ENCODE measurements at regions not wholly inside any gene's neighbourhood (a gene's known extent, or its start where the extent isn't known, plus 50 kb on each side); places are given as distances from the start of the nearest gene placed in this dataset.

DNA sequence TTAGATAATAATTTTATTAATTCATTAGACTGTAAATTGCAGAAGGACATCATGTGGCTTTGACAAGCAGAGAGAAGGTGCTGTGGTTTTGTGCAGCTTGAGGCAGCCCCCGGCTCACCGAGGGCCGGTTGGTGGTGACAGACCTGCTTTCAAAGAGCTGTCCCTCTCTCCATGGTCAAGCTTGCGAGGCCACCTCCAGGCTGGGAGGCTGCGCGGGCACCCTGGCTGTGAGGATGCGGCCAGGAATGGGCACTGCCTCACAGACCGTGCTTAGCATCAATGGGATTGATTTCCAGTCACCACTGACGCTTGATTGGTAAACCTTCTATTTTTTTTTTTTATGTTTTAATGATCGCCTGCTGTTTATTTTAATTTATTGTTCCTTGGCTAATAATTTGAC is 690.9 kb downstream of the GALR1 start:
- DNase-seq: no peak

DNA sequence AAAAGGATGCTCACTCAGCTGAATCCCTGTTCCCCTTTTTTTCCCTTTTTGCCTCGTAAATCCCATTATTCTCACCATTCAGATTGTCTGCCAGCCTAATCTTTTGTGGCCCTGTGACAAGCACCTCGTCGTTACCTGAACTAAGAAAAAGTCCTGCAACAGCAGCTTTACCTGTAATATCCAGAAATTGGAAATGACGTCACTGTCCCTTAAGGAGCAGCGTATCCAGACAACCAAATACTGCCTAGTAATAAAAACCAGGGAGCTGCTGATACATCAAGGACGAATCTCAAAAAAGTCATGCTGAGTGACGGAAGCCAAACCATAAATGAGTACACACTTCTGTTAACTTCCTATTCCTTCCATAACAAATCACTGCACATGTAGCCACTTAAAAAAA is 694.9 kb downstream of the GALR1 start:
- DNase-seq: no peak

DNA sequence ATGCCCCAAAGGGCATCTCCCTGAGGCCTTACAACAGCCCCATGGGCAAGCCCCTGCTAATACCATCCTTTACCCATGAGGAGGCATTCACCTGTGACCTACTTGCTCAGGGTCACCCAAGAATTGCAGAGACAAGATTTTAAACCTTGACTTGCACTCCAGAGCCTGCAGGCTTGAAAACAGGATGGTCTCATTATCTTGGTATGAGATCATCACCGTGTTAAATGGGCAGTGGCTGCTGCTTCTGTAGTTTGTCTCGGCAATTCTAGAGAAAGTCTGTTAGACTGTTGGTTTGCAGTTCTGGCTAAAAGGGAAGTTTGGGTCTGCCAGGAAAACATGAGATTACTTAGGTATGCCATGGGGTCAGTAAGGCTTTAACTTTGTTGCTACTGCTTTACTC is 698.9 kb downstream of the GALR1 start:
- no peak for DNase-seq

DNA sequence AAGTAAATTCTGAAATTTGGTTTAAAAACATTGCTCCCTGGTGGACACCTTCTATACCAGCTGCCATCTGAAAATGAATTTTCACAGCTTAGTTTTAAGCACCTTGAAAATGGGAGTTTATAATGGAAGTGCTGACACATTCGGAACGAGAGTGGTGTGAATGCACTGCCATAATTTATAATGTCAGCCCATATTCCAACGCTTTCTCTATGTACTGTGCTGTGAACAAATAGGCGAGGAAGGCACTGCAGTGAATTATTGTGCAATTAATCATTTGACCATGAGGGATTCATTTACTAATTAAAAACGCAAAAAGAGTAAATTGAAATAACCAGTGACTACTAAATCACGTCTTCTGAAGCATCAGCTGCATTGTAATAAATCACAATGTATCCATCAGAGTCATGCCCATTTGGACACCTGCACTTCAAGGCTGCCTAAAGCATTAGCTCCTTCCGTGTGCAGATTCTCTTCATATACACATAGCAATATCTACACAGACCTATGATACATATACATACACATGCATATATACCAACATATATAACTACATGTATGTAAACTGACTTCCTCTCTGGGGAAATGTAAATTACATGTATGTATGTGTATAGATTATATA is 699.8 kb downstream of the GALR1 start:
- no peak for DNase-seq

DNA sequence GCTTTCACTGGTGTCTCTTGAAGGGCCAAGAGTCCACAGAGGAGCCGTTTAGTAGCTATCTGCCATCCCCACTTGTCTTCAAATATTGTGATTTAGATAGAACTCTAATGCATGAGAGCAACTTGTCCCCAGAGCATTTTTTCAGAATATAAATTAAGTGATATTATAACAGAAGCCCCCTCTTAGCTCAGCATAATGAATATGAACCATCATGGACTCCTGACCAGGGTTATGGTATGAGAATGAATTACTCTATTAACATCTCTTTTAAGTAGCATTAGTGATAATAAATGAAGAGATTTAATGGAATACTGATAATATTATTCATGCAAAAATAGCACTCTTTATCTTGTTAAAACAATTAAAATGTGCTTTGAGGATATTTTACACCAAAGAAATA is 709.6 kb downstream of the GALR1 start:
- DNase-seq: no peak

DNA sequence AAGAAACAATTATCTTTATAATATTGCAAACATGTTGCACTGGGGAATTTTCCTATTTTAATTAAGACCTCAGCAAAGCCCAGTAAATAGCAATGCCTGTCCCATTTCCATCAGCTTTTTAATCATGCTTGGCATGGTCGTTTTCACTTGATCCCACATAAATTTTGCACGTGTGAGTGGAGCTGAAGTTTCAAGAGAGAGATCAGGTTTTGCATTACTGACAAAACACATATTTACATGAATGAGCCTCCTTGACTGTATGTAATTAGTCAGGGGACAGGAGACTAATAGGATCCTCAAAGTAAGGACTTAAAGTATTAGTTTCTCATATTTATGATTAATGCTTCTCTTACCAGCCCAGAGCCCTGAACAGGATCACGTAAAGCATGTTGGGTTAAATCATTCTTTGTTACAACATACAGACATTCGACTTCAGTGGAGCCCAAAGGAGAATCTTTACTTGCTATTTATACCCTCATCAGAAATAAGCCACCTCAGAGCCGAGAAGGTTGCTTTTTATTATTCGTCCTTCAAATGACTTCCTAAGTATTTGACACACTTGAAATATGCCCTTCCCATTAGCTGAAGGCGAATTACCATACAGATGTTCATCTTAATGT is 711.3 kb downstream of the GALR1 start:
- no peak for DNase-seq

DNA sequence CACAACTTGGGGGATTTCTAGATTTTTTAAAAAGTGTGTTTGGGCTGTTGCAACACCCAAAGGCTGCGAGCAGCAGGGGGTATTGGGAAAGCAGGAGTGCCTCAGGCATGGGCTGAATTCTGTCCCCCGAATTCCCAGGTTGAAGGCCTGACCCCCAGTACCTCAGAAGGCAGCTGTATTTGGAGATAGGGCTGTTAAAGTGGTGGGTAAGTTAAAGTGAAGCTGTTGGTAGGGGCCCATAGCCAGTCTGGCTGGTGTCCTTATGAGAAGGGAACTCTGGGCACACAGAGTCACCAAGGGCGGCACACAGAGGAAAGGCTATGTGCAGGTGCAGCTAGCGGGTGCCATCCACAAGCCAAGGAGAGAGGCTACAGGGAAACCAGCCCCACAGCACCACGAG is 717.4 kb downstream of the GALR1 start:
- DNase-seq: no peak

DNA sequence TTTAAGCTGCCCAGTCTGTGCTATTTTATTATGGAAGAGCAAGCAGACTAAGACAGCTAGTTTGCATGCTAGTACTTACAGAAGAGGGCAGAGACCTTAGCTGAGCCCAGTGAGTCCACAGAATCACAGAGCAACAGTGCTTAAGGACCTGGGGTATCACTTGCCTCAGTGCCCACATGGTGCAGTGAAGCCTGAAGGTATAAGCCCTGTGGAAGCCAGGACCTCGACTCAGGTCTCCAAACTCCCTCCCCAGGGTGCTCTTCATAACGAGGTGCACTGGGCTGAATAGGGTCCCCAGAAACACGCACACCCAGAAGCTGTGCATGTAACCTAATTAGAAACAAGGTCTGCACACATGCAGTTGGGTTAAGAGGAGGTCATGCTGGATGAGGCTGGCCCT is 718.1 kb downstream of the GALR1 start:
- DNase-seq: no peak

DNA sequence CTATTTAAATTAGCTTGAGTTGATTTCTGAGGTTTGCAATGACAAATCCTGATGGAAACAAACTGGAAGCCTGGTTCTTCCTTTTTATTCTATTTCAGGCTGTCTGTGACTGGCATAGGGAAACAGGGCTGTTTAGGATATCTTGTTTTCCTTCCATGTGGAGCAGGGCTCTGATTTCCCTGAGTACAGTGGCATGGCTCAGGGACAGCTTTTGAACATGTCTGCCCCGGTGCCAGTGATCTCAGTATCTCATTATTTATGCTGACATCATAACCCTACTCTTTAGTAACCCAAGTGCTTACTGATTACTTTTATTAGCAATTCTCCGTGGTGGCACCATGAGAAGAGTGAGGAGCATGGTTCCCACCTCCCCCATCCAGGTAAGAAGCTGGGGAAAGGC is 720.3 kb downstream of the GALR1 start:
- no peak for DNase-seq

DNA sequence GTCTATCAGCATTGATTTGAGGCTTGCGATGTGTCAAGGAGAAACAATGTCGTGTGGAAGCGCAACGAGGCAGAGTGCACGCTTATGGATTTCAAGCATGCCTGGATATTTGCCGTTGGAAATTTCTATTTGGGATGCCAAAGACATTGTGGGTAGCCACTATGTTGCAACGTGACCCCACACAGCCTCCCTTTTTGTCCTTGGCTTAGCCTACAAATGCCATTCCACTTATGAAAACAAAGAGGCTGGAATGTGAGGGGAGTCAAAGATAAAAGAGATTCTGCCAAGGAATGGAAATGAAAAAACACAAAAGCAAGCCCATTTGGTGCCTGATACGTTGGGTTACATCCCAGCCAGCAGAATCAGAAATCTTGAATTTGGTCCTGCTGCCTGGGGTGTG is 721.2 kb downstream of the GALR1 start:
- DNase-seq: no peak

DNA sequence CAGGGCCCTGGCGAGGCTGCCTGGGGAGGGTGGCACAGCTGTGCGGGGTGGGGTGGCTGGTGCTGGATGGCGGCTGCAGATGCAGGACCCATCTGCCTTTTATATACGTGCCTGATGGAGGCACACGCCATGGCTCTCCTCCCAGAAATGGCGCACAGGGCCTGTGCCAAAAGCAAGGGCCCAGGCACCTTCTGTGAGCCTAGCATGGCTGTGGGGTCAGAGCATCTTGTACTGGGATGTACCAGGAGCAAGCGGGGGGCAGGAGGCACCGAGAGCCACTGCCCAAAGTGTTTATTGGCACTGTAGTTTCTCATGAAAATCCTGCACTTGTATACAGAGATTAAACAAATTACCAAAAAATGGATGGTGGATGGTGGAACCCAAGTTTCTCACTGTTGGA is 724.1 kb downstream of the GALR1 start:
- DNase-seq: no peak

DNA sequence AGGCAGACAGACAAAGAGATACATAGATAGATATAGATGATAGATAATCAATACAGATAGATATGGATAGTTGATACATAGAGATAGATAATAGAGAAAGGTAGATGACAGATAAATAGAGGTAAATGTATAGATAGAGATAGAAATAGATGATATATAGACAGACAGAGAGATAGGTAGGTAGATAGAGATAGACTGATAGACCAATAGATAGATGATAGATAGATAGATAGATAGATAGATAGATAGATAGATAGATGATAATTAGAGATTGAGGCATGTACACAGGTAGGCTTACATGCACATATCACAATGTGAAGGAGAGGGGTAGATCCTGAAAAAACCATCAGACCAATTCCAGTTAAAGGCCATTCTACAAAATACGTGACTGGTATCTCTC is 724.7 kb downstream of the GALR1 start:
- DNase-seq: no peak

DNA sequence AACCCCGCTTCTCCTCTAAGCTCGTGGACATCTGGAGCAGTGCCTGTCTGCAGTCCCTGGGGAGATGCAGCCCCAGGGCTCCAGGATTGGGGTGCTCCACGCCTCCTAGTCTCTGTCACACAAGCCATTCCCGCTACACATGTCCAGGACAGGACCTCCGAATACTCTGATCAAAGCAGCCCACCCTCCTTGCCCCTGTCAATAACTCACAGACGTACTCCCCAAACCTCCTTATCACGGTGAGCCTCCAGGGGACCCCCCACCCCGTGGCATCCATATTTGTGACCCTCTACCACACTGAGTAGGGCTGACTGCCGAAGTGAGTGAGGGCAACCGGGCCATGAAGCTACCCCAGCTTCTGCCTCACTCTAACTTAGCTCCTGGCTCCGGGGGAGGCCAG is 727.7 kb downstream of the GALR1 start:
- no peak for DNase-seq

DNA sequence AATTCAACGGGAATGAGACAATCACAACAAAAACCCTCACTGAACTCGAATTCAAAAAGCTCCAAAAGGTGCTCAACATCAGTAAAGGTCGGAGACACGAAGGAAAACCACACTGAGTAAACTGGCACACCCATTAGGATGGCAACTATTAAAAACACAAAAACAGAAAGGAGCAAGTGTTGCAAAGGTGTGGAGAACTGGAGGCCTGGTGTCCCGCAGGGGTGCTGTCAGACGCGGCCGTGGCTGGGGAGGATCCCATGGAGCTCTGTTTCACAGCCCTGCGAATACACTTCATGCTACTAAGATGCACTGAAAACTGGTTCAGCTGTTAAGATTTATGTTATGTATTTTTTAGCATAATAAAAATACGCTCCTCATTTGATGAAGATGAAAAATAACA is 730.6 kb downstream of the GALR1 start:
- no peak for DNase-seq

DNA sequence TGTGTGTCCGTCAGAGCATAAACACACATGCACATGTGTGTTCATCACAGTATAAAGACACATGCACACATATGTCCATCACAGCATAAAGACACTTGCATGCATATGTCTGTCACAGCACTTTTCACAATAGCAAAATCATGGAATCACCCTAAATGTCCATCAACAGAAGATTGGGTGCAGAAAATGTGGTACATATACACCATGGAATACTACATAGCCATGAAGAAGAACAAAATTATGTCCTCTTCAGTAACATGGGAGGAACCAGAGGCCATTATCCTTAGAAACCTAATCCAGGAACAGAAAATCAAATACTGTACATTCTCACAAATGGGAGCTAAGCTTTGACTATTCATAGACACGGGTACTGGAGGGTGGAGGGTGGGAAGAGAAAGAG is 732.2 kb downstream of the GALR1 start:
- DNase-seq: no peak

DNA sequence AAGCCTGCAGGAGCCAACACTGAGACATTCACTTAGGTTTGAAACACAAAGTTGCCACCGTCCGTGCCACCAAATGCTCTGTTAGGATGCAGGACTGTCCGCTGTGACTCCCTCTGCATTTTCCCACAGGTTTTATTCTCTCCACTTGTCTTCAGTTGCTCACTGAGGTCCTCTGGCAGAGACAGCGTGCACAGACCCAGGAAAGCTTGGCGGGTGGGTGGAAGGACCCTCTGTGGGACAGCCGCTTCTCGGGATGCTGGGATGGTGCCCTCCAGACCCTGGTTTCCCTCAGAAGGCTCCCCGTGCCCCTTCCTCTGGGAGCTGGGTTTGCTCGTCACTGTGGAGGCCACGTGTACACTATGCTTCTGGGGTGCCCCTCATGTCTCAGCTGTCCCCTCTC is 733.6 kb downstream of the GALR1 start:
- no peak for DNase-seq

DNA sequence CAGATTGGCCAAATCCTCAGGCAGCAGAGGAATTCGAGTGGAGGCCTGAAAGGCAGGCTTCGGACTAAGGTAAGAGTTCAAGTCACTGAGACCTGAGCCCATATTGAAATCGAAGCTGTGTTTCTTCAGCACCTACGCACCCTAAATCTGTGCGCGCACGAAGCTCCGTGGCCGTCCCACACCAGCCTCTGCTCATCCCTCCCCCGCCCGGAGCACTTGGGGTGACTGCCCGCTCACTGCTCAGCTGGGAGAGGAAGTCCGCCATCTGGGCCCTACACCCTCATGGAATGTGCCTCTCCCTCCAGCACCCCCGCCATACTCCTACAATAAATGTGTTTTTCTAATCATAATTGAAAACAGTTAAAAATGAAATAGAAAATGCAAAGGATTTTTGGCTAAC is 734.5 kb downstream of the GALR1 start:
- DNase-seq: no peak

DNA sequence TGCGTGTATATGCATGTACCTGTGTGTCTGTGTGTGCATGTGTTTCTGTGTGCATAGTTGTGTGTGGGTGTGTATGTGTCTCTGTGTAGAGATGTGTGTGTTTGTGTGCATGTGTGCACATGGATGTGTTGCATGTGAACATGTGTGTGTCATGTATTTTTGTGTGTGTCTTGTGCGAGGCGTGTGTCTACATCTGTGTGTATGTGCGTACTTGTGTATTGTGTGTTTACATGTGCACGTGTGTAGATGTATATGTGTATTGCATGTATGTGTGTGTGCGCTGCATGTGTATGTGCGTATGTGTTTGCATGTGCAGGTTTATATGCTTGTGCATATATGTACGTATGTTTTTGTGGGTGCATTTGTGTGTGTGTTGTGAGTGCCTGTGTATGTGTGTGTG is 735.2 kb downstream of the GALR1 start:
- no peak for DNase-seq

DNA sequence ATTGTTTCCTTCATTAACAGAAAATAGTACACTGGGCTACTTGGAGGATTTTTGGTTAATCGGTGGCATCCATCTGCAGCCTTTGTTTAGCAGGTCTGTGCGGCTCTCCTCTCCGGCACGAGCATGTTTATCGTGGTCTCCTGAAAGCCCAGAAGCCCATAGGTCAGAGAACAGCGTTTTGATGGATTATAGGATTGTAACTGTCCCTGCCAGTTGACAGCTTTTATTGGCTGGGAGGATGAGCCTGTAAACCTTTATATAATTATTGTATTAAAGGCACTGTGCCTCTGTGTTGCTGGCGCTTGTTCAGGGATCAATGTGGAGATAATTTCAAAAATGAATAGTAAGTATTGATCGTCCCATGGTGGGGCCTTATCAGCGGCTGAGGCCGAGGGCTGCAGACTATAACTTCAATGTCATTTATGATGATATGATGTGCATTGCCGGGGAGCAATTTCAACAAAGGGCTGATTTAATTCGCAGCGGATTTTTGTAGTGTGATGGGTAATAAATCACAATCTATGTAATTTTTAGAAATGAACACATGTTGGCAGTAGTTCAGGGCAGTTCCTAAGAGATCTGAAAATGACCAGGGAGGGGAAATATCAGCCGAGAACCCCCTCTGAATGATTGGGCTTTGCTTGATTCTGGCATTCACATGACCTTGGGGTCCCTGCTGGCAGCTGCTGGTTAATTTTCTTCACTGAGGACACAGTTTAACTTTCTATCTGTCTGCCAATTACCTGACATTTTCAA is 736.1 kb downstream of the GALR1 start:
- DNase-seq: no peak

DNA sequence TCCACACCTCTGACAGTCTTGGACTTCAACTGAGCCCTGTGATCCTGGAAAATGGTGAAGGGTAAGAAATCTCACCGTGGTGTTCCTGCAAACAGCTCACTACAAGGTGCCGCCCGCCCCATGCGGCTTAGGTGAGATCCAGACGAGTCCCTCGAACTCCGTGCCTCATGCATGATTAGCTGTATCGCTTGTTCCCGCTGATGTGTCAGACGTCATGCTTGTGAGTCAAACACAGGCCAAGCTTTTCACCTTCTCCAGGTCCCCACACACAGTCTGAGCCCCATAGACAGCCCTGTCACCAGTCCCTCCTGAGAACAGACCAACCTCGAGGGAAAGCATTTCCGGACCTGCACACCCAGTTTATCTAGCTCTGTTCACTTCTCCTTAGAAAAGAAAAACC is 740.5 kb downstream of the GALR1 start:
- DNase-seq: no peak

DNA sequence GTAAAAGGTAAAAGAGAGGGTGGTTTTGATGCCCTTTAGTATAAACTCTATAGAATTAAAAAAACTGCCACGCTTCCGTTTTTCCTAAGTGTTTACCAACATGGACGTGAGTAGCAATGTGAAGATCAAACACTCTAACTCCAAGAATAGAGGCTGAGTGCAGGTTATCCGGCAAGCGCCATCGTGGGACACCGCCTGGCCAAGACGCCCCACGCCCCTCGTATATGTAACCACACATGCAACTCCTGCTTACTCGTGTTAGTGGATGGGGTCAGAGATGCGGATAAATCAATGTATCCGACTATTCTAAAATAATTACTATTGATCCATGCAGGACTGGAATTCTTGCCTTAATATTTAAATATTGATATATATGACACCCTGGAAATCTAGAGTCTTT is 741.3 kb downstream of the GALR1 start:
- DNase-seq: no peak

DNA sequence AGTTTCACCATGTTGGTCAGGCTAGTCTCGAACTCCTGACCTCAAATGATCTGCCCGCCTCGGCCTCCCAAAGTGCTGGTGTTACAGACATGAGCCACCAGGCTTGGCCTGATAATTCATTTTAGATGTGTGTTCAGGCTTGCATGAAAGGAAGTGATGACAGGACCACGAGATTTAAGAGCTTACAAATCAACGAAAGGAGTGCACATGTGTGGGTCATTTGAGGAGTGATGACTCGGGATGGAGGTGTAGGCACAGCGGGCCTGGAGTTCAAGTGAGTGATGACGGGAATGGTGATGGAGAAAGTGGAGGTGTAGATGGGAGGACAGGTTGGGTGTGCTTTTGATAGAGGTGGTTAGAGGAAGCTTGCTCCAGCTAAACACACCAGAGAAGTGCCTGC is 742.4 kb downstream of the GALR1 start:
- DNase-seq: no peak

DNA sequence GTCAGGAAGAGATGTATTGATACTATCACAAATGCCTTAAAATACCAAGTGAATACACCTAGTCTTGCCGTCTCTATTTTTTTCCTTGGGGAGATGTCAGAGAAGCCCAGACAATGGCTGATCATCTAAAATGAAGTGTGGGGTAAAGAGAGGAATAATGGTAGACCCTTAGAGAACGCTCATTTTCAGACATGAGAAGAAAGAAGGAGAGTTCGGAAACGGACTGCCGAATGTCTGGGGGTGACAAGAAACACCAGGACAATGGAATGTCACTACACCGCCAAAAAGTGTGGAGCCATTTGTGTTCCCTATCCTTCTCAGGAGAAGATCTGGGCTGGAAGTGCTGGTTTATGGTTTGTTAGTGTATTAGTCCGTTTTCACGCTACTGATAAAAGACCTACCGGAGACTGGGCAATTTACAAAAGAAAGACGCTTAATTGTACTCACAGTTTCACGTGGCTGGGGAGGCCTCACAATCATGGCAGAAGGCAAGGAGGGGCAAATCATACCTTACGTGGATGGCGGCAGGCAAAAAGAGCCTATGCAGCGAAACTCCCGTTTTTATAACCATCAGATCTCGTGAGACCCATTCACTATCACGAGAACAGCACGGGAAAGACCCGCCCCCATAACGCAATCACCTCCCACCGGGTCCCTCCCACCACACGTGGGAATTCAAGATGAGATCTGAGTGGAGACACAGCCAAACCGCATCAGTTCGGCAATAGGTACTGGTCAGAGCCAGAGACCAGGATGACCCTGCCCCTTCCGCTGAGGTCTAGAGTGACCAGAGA is 743.7 kb downstream of the GALR1 start:
- DNase-seq: no peak

DNA sequence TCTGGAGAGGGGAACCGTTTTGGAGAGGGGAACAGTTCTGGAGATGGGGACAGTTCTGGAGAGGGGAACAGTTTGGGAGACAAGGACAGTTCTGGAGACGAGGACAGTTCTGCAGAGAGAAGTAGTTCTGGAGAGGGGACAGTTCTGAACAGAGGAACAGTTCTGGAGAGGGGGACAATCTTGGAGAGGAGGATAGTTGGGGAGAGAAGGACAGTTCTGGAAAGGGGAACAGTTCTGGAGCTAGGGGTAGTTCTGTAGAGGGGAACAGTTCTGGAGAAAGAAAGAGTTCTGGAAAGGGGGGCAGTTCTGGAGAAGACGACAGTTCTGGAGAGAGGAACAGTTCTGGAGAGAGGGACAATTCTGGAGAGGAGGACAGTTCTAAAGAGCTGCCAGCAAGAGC is 745.9 kb downstream of the GALR1 start:
- DNase-seq: no peak

Data from bone marrow (tissue), 2 donors.